ENCODE measurements at regions not wholly inside any gene's neighbourhood (a gene's known extent, or its start where the extent isn't known, plus 50 kb on each side); places are given as distances from the start of the nearest gene placed in this dataset.

DNA sequence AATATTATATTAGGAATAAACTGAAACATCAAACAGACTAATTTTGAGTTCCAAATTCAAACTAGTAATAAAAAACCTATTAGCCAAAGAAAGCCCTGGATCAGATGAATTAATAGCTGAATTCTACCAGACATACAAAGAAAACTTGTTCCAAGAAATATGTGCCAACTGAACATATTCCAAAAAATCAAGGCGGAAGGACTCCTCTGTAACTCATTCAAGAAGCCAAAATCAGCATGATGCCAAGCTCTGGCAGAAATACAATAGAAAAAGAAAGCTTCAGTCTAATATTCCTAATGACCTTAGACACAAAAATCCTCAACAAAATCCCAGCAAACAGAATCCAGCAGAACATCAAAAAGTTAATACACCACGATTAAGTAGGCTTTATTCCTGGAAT, 619.1 kb upstream of the COX7C start:
- no peak for TF ChIP-seq POLR2A (IDR thresholded peaks at IDR 0.05; ENCODE audit: low read length)
- TF ChIP-seq GATA1 (IDR thresholded peaks at IDR 0.05; ENCODE audit: low read depth, low read length), result no peak

All from erythroblast (primary cell).